ENCODE measurements at regions not wholly inside any gene's neighbourhood (a gene's known extent, or its start where the extent isn't known, plus 50 kb on each side); places are given as distances from the start of the nearest gene placed in this dataset.
"Not testable (repeated sequence)": the region's sequence is repeated elsewhere in the genome, so short reads cannot be mapped to it uniquely, and the experiment has no call there.

- no peak for DNase-seq
These were observed 237.0 kb downstream of the NFATC2 start for GRCh38 chr20:51305316-51306052.

GRCh38 chr20:51303731-51304670 lies 238.5 kb downstream of the NFATC2 start:
- DNase-seq, result no peak

GRCh38 chr20:51301026-51301425 lies 241.5 kb downstream of the NFATC2 start:
- no peak for DNase-seq

- no peak for DNase-seq
These were observed 242.4 kb downstream of the NFATC2 start for GRCh38 chr20:51300104-51300503.

GRCh38 chr20:51299413-51299812 lies 243.1 kb downstream of the NFATC2 start:
- DNase-seq, result no peak

- no peak for DNase-seq
These were observed 244.3 kb downstream of the NFATC2 start for GRCh38 chr20:51298141-51298749.

GRCh38 chr20:51287628-51288413 lies 254.7 kb downstream of the NFATC2 start:
- DNase-seq, result no peak

- DNase-seq, result no peak
These were observed 255.8 kb downstream of the NFATC2 start for GRCh38 chr20:51286758-51287157.

- DNase-seq, result no peak
These were observed 256.8 kb downstream of the NFATC2 start for GRCh38 chr20:51285684-51286083.

GRCh38 chr20:51284871-51285270 lies 257.6 kb downstream of the NFATC2 start:
- no peak for DNase-seq

GRCh38 chr20:51284176-51284575 lies 258.3 kb downstream of the NFATC2 start:
- no peak for DNase-seq

- DNase-seq, result no peak
These were observed 258.6 kb upstream of the KCNG1 start for GRCh38 chr20:51281521-51281920.

- DNase-seq, result no peak
These were observed 257.1 kb upstream of the KCNG1 start for GRCh38 chr20:51280047-51280446.

GRCh38 chr20:51277961-51278360 lies 255.1 kb upstream of the KCNG1 start:
- no peak for DNase-seq

- DNase-seq, result no peak
These were observed 253.4 kb upstream of the KCNG1 start for GRCh38 chr20:51276296-51276695.

GRCh38 chr20:51275826-51276225 lies 252.9 kb upstream of the KCNG1 start:
- no peak for DNase-seq

GRCh38 chr20:51275181-51275580 lies 252.3 kb upstream of the KCNG1 start:
- no peak for DNase-seq

GRCh38 chr20:51272401-51272800 lies 249.5 kb upstream of the KCNG1 start:
- DNase-seq, result no peak

- DNase-seq, result no peak
These were observed 249.0 kb upstream of the KCNG1 start for GRCh38 chr20:51271931-51272330.

- not testable (repeated sequence) for DNase-seq
These were observed 248.4 kb upstream of the KCNG1 start for GRCh38 chr20:51271289-51271688.

- DNase-seq, result no peak
These were observed 246.8 kb upstream of the KCNG1 start for GRCh38 chr20:51269671-51270070.

GRCh38 chr20:51267679-51268078 lies 244.8 kb upstream of the KCNG1 start:
- no peak for DNase-seq

- no peak for DNase-seq
These were observed 243.4 kb upstream of the KCNG1 start for GRCh38 chr20:51266353-51266752.

Measured in NCI-H1930 (cell line).